GM21360 (cell line): ENCODE measurements at regions not wholly inside any gene's neighbourhood (a gene's known extent, or its start where the extent isn't known, plus 50 kb on each side); places are given as distances from the start of the nearest gene placed in this dataset.

Source experiments
- ATAC-seq: cut with Tn5 transposase; IDR thresholded peaks from one replicate; pipeline ENCODE4 v1.9.1; 2021; ENCODE audit warnings: mild to moderate bottlenecking, moderate library complexity; ENCODE audit not compliant: unreplicated experiment

DNA sequence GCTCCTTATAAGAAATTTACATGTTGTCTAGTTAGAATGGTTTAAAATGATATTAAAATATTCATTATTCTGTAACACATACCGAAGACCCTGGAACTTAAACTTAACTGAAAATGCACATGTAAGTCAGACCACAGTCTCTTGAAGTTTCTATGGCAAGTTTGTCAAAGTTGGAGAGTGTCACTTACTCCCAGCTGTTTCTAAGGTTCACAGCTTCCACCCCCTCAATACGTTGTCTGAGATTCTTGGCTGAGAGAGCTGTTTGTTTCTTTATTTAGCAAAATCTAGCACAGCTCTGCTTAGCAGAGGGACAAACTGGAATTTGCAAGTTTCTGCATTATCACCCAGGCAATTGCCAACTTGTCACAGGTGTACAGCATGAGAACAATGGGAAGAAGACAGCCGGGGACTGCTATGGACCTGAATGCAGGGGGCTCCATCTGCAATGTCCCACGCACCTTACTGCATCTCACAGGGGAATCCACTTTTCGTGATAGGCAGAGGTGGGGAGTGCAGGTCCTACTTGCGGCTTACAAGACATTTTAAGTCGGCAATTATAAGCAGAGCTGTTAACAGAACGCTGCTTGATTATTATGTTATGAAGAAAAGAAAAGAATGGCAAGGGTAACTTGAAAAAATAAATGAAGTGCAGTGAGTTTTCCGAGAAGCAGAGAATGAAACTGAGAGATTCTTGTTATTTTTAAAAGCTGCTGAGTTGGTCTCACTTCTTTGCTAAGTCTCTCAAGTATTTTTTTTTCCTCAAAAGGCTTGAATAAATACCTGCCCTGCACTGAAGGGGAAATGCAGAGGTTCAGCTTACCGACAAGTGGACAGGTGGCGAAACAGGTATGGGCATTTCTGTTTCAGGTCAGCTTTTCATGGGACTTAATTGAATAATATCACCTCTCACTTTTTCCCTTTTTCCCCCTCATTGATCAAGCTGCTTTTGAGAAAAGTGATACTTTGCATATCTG, 1072.1 kb upstream of the FANCL start:
- no peak for ATAC-seq

DNA sequence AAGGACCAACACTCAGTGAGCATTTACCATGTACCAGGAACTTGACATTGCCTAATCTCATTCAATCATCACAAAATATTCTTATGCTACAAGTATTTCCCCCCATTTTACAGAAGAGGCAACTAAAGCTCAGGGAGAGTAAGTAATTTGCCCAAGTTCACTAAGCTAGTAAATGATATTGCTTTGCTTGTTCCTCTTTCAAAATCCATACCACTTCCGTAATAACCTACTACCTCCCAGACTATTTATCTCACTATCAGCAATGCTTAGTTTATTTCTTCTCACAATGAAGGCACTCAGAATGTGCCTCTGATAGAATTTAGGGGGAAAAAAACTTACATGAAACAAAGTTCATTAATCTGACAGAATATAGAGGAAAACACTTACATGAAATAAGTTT, 1070.9 kb upstream of the FANCL start:
- ATAC-seq: no peak

DNA sequence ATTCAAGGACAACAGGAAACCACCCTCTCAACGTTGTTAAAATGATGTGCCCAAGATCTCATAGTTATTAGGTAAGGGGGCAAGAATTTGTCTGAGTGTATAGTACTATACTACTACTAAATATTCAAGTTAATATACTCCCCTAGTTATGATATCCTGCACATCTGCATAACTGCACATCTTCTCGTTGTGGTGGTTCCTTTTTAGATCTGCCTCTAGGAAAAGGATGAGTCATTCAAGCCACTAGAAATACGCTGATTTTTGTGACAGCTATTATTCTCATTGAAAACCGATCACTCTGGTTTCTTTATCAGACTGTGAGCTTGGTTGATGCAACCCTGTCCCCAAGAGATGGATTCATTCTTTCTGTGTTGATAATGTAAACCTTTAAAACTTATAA, 1067.0 kb upstream of the FANCL start:
- ATAC-seq: no peak

DNA sequence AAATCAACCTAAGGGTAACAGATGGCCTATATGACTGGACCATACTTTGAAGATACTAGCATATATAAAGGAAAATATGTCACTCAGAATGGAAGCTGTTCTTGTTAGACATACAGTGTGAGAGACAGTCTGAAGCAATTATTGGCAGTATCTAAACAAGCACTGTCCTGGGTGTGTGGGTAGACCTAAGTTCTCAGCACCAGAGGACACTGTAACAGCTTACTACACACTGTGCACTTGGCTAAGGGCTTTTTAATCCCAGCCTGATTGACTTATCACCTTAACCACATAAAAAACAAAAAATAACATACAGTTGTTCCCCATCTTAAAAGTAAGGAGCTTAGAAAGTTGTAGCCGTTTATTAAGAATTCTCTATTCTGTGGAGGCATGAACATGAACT, 1066.1 kb upstream of the FANCL start:
- no peak for ATAC-seq

DNA sequence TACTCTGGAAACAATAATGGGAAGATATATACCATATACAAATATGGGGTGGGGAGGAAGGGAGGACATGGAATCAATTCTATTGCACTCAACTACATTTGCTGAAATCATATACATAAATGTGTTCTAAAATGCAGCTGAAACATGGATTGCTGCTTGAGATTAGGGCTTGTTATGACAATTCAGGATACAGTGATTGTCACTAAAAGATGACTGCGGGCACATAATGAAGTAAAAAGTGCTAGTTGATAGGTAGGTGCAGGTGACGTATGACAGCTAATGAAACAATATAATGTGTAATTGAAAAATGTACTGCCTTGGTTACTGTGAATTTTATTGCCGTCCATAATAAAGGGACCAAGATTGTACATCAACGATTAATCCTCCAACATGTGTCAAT, 1062.1 kb upstream of the FANCL start:
- ATAC-seq: no peak

DNA sequence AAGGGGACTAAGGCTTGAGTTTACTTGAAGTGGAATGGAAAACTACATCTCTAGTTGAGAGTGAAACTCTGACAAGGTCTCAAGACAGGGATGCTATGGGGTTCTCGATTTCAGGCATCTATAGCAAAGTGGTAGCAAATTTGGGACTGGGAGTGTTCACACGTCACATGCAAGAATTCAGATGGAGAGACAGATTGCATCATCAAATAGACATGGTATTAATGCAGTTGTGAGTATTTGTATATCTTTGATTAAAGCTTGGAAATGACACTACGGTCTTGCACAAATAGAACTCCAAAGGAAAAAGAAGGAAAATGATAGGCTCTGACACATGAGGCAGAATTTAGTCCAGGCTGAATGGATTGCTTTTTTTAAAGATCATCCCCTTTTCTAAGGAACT, 1061.6 kb upstream of the FANCL start:
- ATAC-seq: no peak

DNA sequence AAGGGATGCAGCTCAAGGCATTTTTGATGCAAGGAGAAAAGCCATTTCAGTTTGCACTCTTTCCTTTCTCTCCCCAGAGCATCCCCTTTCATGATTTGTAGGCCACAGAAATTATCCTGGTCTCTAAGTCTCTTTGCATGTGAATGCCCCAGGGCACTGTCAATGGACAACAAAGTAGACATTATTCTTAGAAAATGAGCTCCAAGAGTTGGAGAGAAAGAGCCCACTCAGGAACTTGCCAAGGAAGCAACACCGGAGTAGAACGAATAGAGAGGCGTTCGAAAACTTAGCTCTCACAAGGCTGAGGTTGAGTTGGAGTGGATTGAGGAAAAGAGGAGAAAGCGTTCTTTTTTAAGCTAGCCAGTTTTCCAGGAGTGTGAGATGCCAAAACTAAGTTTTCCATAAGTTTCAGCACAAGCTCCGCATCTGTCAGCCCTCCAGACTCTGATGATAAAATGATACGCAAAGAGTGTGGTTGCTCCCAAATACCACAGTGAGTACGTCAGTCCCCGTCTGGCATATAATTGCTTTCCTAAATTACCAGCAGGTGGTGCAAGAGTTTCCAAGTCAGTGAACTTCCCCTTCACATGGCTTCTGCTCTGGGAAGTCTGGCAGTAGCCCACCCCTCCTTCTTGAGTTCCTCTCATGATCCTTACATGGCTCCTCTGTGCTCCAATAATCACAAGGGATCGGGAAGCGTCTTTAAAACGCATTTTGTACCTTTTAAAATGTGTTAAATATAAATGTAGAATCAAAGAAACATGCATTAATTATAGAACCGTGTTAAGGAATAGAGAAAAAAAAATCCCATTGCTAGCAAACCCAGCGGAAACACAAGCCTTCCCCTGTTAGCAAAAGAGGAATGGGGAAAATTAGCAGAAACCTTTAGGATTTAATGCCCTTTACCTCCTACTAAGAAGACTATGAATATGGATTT, 1060.6 kb upstream of the FANCL start:
- ATAC-seq: peak; percentile 80

DNA sequence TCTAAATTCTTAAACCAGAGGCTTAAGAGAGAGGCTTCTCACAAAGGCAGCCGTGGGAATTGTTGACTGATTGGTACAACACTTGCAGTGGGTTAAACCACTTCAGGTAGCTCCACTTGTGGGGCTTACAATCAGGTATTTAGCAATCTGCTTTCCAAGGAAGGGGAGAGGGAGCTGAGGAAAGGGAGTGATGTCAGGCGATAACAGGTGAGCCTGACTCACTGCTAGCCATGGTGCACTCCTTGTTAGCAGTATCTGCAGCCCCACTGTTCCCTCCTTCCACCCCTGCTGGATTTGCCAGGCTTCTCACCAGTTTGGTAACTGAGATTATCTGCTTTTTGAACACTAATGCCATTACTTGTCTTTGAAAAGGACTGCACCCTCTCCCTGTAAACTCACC, 1056.7 kb upstream of the FANCL start:
- no peak for ATAC-seq

DNA sequence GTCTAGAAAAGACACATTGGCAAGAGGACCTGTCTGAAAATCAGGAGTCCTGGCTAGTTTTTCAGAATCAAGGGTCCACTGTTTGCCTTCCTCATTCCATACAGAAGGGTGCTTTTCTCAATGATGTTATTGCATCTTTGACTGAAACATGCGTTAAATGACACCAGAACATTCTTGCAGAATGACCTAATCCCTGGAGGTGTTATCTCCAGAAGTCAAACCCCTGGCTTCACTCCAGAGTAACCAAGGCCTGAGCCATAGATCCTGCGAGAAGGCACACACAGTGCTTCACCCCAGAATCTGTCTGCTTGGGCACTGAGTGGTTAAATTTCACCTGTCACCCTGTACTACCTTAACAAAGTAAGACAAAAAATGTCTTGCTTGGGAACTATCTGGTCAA, 1055.2 kb upstream of the FANCL start:
- no peak for ATAC-seq

DNA sequence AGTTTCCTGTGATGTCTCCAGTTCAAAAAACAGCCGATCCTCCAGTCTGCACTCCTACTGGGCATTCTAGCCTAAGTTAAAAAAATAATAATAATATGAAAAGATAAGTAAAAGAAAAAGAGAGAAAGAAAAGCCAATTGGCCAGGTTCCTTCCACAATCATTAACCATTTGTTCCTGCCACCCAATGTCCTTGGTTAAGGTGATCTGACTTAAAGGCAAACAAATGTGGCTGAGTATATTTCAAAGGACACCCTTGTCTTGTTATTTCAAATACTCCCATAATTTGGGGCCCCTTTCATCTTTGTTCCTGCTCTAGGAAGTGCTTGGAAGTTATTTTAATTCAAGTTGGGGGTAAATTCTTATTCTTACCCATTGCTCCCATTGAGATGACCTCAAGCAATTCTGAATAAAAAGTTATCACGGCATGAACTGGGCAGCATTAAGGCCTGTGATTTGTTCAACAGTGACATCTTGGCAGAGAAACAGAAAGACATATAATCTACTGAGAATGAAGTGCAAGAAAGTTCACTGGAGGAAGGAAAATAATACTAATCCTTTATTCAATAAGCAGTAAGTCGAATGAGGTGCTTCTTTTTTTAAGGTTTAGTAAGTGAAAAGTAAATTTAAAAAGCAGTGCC, 1054.5 kb upstream of the FANCL start:
- no peak for ATAC-seq

DNA sequence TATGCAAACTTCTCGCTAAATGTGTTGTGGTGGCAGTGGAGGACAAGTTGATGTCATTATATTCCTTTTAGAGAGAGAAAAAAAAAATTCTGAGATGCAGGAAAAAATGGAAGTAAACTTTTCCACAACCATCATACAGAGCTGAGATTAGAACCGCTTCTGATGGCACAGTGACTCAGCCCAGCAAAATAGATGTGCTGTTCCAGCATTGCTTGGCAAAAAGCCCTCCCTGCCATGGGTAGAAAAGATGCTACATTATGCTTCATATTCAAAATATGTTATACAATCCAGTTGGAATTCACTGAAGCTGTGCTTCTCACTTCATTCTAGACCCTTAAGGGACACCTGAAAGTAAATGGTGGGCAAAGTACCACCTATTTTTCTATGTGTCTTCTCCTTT, 1047.6 kb upstream of the FANCL start:
- no peak for ATAC-seq

DNA sequence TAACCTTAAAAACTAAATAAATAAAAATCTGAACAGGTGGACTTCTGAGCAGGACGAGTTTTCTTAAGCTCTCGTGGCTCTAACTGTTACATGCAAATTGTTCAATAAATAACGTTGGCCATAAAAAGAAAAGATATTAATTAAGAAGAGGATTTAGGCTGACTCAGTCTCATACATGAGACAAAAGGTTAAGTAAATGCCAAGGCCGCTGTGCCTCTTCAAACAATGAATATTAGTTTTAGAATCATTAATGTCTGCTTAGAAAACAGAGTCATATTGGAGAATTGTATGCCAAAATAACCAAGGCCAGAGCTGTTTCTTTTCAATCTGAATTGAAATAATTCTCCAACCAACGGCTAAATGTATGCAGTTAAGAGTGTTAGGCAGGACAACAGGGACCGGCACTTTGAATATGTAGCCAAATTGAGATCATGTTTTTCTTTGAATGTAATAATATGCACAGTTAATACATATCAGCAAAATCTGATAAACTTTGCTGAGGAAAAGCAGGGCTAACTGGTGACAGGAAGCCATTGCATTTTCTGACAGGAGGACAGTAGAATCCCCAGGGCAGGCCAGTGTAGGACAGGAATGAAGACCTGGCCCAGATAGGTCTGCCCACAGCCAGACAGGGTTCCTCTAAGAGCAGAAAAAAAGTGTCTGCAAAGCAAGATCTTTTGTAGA, 1041.4 kb upstream of the FANCL start:
- ATAC-seq: no peak

DNA sequence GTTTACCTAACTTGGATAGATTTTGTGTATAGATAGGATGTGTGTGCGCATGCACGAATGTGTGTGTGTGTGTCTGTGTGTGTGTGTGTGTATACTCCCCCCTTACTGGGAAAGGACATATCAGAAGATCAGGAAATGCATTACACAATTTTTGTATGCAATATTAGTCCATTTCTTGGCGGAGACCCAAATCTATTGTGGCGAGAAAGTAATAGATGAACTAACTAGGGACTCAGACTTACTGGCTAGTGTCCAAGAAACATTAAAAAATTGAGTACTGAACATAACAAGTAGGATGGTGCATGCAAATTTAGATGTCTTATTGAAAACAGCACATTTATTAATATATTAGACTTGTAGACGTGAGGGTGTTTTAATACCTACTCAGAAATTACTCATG, 1036.5 kb upstream of the FANCL start:
- ATAC-seq: no peak

DNA sequence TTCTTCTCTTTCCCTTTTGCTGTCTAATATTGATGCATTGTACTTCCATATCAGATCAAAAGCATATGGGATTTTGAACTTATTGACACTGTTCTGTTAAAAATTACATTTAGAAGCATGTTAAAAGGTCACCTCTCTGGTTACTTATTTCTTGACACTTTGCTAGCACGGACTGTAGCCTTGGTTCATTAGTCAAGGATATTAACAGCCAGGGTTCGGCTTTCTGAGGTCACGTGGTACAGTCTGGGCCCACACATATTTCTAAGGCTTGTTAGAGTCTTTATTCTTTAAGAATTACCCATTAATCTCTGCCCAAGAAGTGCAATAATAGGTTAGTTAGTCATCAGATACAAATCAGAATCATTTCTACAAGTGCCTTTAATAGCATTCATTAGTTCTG, 1035.8 kb upstream of the FANCL start:
- no peak for ATAC-seq

DNA sequence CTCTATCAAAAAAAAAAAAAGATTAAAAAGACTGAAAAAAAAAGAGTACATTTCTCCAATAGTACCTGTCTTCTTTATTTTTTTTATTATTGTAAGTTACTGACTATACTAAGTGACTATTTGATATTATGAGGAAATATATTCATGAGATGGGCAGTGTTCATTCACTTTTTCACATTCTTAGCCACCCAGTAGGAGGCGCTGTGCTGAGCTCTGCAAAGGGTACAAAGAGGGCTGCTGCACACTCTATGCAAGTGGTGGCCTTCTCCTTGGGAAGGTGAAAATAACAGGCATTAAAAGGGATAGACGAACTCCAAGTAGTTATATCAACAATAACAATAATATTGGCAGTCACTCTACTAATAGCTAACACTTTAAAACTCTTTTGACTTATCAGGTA, 1034.9 kb upstream of the FANCL start:
- ATAC-seq: peak; percentile 48

DNA sequence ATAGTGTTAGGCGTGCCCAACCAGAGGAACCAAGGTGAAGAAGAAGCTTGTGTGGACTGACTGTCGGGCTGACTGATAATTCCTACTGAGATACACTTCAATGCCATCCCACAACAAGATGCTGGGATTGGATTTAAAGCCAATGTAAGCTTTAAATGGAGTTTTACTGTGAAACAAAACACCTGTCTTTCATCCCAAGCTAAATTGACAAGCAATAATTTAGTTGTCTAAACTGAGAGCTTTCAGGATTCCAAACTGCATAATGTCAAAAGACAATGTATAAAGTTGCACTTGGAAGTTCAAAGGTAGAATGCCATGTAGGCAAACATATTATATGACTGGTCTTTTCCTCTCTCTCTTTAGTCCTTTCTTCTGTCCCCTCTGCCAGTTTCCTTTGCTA, 1025.3 kb upstream of the FANCL start:
- ATAC-seq: no peak

DNA sequence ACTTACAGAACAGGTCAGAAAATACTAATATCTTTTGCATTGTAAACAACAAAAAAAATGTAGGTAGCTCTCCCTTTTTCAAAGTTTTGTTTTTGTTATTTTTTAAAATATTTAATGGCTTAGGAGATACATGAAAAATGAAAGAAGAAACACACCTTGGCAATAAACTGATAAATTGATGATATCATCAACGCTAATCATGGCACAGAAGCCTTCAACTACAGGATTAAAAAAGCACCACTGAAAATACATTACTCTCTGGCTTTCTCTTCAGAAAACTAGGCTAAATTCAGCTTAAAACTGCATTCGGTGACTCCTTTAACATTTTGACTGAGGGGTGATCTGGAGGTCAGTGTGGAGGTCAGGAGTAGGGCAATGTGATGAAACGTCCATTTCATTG, 1018.8 kb upstream of the FANCL start:
- no peak for ATAC-seq

DNA sequence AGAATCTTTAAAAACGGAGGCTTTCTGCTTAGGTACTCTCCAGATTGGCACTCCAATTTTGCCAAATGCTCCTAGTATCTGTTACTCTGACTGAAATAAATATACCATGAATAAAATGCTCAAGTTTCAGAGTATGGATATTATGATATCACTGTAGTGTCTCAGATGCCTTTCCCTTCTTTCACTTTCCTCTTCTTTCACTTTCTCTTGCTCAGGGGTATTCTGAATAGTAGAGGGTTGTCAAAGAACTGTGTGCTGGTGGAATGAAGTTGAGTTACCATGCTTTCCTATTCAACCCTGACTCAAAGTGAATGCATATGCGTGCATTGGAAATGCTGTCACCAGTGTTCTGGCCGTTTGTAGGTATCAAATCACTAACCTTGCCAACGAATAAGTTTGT, 1015.2 kb upstream of the FANCL start:
- no peak for ATAC-seq

DNA sequence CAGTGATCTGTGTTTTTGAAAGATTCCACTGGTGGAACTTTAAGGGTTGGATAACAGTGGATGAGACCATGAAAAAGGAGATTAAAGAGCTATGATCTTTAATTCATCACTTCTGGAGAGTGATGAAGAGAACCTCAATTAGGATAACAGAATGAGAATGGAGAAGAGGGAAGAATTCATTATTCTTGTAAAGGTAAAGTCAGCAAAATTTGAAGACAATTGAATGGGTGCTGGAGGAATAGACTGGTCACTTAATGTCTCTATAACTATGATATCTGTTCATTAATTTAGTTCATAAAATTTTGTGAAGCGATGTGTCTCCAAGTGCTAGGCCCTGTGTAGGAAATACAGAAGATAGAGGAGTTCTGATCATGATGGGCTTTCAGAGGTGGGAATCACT, 1013.2 kb upstream of the FANCL start:
- no peak for ATAC-seq

DNA sequence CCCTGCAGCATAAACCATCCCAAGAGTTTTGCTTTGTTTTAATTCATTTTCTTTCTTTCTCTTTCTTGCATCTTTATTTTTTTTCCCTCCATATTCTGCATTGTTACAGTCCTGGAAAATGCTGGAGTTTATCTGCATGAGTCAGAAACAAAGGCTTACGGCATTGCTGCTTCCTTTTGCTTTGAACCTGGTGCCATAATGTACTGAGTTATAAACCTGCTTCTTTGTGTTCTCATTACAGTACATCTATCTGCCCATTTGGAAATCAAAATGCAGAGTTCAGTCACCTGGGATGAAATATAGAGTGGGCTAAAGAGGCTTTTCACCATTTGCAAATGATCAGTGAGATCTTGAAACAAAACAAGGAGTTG, 1009.2 kb upstream of the FANCL start:
- no peak for ATAC-seq
